CD8-positive, alpha-beta memory T cell (primary cell): ENCODE measurements at regions not wholly inside any gene's neighbourhood (a gene's known extent, or its start where the extent isn't known, plus 50 kb on each side); places are given as distances from the start of the nearest gene placed in this dataset.

Source experiments
- CTCF ChIA-PET: fragments of 350-600 bp; sonication (Branson Sonifier 250); formaldehyde crosslinking; loops from one replicate; lab custom pipeline; 2021; ENCODE audit warnings: antibody characterized with exemption; lab: Charles Lee
- POLR2A ChIA-PET: fragments of 350-600 bp; sonication (Branson Sonifier 250); formaldehyde crosslinking; loops from one replicate; lab custom pipeline; 2021; ENCODE audit warnings: antibody characterized with exemption; lab: Charles Lee
- DNase-seq, 5 donors: peaks; one replicate each; pipeline versions ENCODE4 v3.0.0 to v3.0.0-alpha.2; 2020 to 2022; ENCODE audit warnings: mixed read lengths in 1 of 5
- H3K27ac ChIP-seq: one replicate; pipeline ENCODE4 v1.7.0; 2013; ENCODE audit warnings: low read depth, mild to moderate bottlenecking, low read length, moderate library complexity
- H3K27me3 ChIP-seq: 2 replicates; pipeline ENCODE4 v1.7.0; 2013; ENCODE audit warnings: low read length, mild to moderate bottlenecking; ENCODE audit not compliant: insufficient read depth, poor library complexity, severe bottlenecking
- H3K36me3 ChIP-seq: 2 replicates; pipeline ENCODE4 v1.7.0; 2013; ENCODE audit warnings: mild to moderate bottlenecking, low read length, moderate library complexity; ENCODE audit not compliant: insufficient read depth
- H3K4me1 ChIP-seq: 2 replicates; pipeline ENCODE4 v1.7.0; 2013; ENCODE audit warnings: mild to moderate bottlenecking, low read length, moderate library complexity; ENCODE audit not compliant: insufficient read depth
- H3K4me3 ChIP-seq: 2 replicates; pipeline ENCODE4 v1.7.0; 2013; ENCODE audit warnings: mild to moderate bottlenecking, low read length
- H3K9me3 ChIP-seq: 2 replicates; pipeline ENCODE4 v1.7.0; 2013; ENCODE audit warnings: mild to moderate bottlenecking, low read length
- H3K27ac Mint-ChIP-seq, 8 donors: one replicate each; pipeline ENCODE4 v1.8.0; 2020 to 2021; ENCODE audit warnings: mixed read lengths in 8 of 8, mild to moderate bottlenecking in 6 of 8, inconsistent platforms in 3 of 8, moderate library complexity in 3 of 8
- H3K27me3 Mint-ChIP-seq, 2 donors: one replicate each; pipeline ENCODE4 v1.8.0; 2020 to 2021; ENCODE audit warnings: mixed read lengths in 2 of 2, mild to moderate bottlenecking in 1 of 2, moderate library complexity in 1 of 2
- H3K36me3 Mint-ChIP-seq, 3 donors: one replicate each; pipeline ENCODE4 v1.8.0; 2020 to 2021; ENCODE audit warnings: mixed read lengths in 3 of 3, inconsistent platforms in 1 of 3, mild to moderate bottlenecking in 1 of 3
- H3K4me1 Mint-ChIP-seq, 3 donors: one replicate each; pipeline ENCODE4 v1.8.0; 2020 to 2021; ENCODE audit warnings: mixed read lengths in 3 of 3, inconsistent platforms in 1 of 3, mild to moderate bottlenecking in 1 of 3
- H3K4me3 Mint-ChIP-seq, 7 donors: one replicate each; pipeline ENCODE4 v1.8.0; 2020 to 2021; ENCODE audit warnings: mixed read lengths in 7 of 7, mild to moderate bottlenecking in 6 of 7, moderate library complexity in 4 of 7, inconsistent platforms in 2 of 7
- H3K9me3 Mint-ChIP-seq, 5 donors: one replicate each; pipeline ENCODE4 v1.8.0; 2020 to 2022; ENCODE audit warnings: mixed read lengths in 5 of 5, mild to moderate bottlenecking in 3 of 5, moderate library complexity in 2 of 5, inconsistent platforms in 1 of 5

GRCh38 chr10:123287594-123288247 is 133.5 kb downstream of the BUB3 start:
- Mint-ChIP-seq H3K27me3 (peaks cover 0 to 2% of the 10 kb centered on the region in 2 donors), H3K4me1 (no peaks in the 10 kb centered on the region), H3K9me3 (peaks cover 0 to 11% (median 7%) of the 10 kb centered on the region in 5 donors), H3K4me3 (no peak overlapping the region), H3K27ac (no peak overlapping the region), H3K36me3 (peaks cover 8 to 35% (median 11%) of the 10 kb centered on the region in 3 donors)
- ChIA-PET POLR2A (no interaction called here), CTCF (no interaction called here)
- no peak for DNase-seq
- no peaks in the 10 kb centered on the region for H3K27me3 ChIP-seq
- no peak overlapping the region for H3K4me3 ChIP-seq
- no peak overlapping the region for H3K27ac ChIP-seq
- no peaks in the 10 kb centered on the region for H3K4me1 ChIP-seq
- H3K9me3 ChIP-seq = no peaks in the 10 kb centered on the region
- H3K36me3 ChIP-seq = no peaks in the 10 kb centered on the region

- Histone ChIP-seq H3K4me1 (no peaks in the 10 kb centered on the region), H3K36me3 (no peaks in the 10 kb centered on the region), H3K9me3 (no peaks in the 10 kb centered on the region), H3K4me3 (no peak overlapping the region), H3K27me3 (no peaks in the 10 kb centered on the region), H3K27ac (no peak overlapping the region)
- Mint-ChIP-seq H3K4me3 (no peak overlapping the region), H3K36me3 (peaks cover 7 to 35% (median 8%) of the 10 kb centered on the region in 3 donors), H3K27me3 (peaks cover 0 to 2% of the 10 kb centered on the region in 2 donors), H3K9me3 (peaks cover 0 to 11% (median 7%) of the 10 kb centered on the region in 5 donors), H3K4me1 (peaks cover 0 to 2% (median 0%) of the 10 kb centered on the region in 3 donors), H3K27ac (no peak overlapping the region)
- POLR2A ChIA-PET = no interaction called here
- DNase-seq = no peak
- CTCF ChIA-PET = no interaction called here
Measured at GRCh38 chr10:123289432-123289831, 135.2 kb downstream of the BUB3 start.

GRCh38 chr10:123294109-123294508 is 139.9 kb downstream of the BUB3 start:
- CTCF ChIA-PET = interaction anchor here (0.7 kb wide), 1 partner anchor 161 kb away, joined by 4 read pairs; no protein-coding TSS in a partner anchor
- no peak for DNase-seq

GRCh38 chr10:123294886-123295285 is 140.7 kb downstream of the BUB3 start:
- Histone ChIP-seq H3K4me1 (no peaks in the 10 kb centered on the region), H3K4me3 (no peak overlapping the region), H3K27ac (no peak overlapping the region), H3K27me3 (no peaks in the 10 kb centered on the region), H3K9me3 (no peaks in the 10 kb centered on the region), H3K36me3 (no peaks in the 10 kb centered on the region)
- ChIA-PET POLR2A (no interaction called here), CTCF (no interaction called here)
- Mint-ChIP-seq H3K9me3 (peaks cover 0 to 8% (median 6%) of the 10 kb centered on the region in 5 donors), H3K4me1 (peaks cover 0 to 2% (median 0%) of the 10 kb centered on the region in 3 donors), H3K36me3 (peaks cover 1 to 10% (median 2%) of the 10 kb centered on the region in 3 donors), H3K4me3 (no peak overlapping the region), H3K27ac (no peak overlapping the region), H3K27me3 (peaks cover 0 to 2% of the 10 kb centered on the region in 2 donors)
- no peak for DNase-seq

More at GRCh38 chr10:123294109-123294508, 139.9 kb downstream of the BUB3 start:
- no peak overlapping the region for H3K27ac ChIP-seq
- peaks cover 1 to 12% (median 2%) of the 10 kb centered on the region in 3 donors for H3K36me3 Mint-ChIP-seq
- no peaks in the 10 kb centered on the region for H3K9me3 ChIP-seq
- peaks cover 0 to 2% of the 10 kb centered on the region in 2 donors for H3K27me3 Mint-ChIP-seq
- no peaks in the 10 kb centered on the region for H3K4me1 ChIP-seq
- no peak overlapping the region for H3K4me3 ChIP-seq
- peaks cover 0 to 2% (median 0%) of the 10 kb centered on the region in 3 donors for H3K4me1 Mint-ChIP-seq
- no peak overlapping the region for H3K4me3 Mint-ChIP-seq
- POLR2A ChIA-PET = no interaction called here
- no peaks in the 10 kb centered on the region for H3K27me3 ChIP-seq
- H3K9me3 Mint-ChIP-seq = peaks cover 0 to 11% (median 7%) of the 10 kb centered on the region in 5 donors
- H3K27ac Mint-ChIP-seq = no peak overlapping the region
- no peaks in the 10 kb centered on the region for H3K36me3 ChIP-seq

GRCh38 chr10:123295644-123296043 is 141.4 kb downstream of the BUB3 start:
- Mint-ChIP-seq H3K27ac (no peak overlapping the region), H3K9me3 (peaks cover 0 to 5% (median 0%) of the 10 kb centered on the region in 5 donors), H3K4me1 (peaks cover 0 to 2% (median 0%) of the 10 kb centered on the region in 3 donors), H3K27me3 (peaks cover 0 to 2% of the 10 kb centered on the region in 2 donors), H3K4me3 (no peak overlapping the region), H3K36me3 (peaks cover 0 to 4% (median 0%) of the 10 kb centered on the region in 3 donors)
- DNase-seq = no peak
- H3K4me3 ChIP-seq = no peak overlapping the region
- no peaks in the 10 kb centered on the region for H3K9me3 ChIP-seq
- no peaks in the 10 kb centered on the region for H3K4me1 ChIP-seq
- CTCF ChIA-PET = no interaction called here
- no peaks in the 10 kb centered on the region for H3K27me3 ChIP-seq
- no peaks in the 10 kb centered on the region for H3K36me3 ChIP-seq
- no peak overlapping the region for H3K27ac ChIP-seq
- POLR2A ChIA-PET = no interaction called here

- peaks cover 0 to 2% of the 10 kb centered on the region in 2 donors for H3K27me3 Mint-ChIP-seq
- Histone ChIP-seq H3K4me3 (no peak overlapping the region), H3K4me1 (no peaks in the 10 kb centered on the region), H3K27me3 (no peaks in the 10 kb centered on the region), H3K9me3 (no peaks in the 10 kb centered on the region), H3K27ac (no peak overlapping the region), H3K36me3 (no peaks in the 10 kb centered on the region)
- no peak for DNase-seq
- H3K9me3 Mint-ChIP-seq = peaks cover 0 to 2% (median 0%) of the 10 kb centered on the region in 5 donors
- H3K36me3 Mint-ChIP-seq = peaks cover 0 to 8% (median 0%) of the 10 kb centered on the region in 3 donors
- no peak overlapping the region for H3K4me3 Mint-ChIP-seq
- ChIA-PET POLR2A (no interaction called here), CTCF (no interaction called here)
- H3K4me1 Mint-ChIP-seq = peaks cover 0 to 2% (median 0%) of the 10 kb centered on the region in 3 donors
- no peak overlapping the region for H3K27ac Mint-ChIP-seq
Measured at GRCh38 chr10:123297175-123297574, 143.0 kb downstream of the BUB3 start.

GRCh38 chr10:123298583-123298982 is 144.4 kb downstream of the BUB3 start:
- Histone ChIP-seq H3K9me3 (no peaks in the 10 kb centered on the region), H3K36me3 (no peaks in the 10 kb centered on the region), H3K27ac (no peak overlapping the region), H3K4me1 (no peaks in the 10 kb centered on the region), H3K4me3 (no peak overlapping the region), H3K27me3 (no peaks in the 10 kb centered on the region)
- peaks cover 0 to 4% of the 10 kb centered on the region in 2 donors for H3K27me3 Mint-ChIP-seq
- peaks cover 0 to 2% (median 0%) of the 10 kb centered on the region in 3 donors for H3K4me1 Mint-ChIP-seq
- H3K36me3 Mint-ChIP-seq = peaks cover 0 to 13% (median 3%) of the 10 kb centered on the region in 3 donors
- H3K4me3 Mint-ChIP-seq = no peak overlapping the region
- CTCF ChIA-PET = interaction anchor here (1.0 kb wide), 1 partner anchor 22 kb away, joined by 3 read pairs; no protein-coding TSS in a partner anchor
- POLR2A ChIA-PET = no interaction called here
- DNase-seq = no peak
- no peak overlapping the region for H3K27ac Mint-ChIP-seq
- peaks cover 0 to 2% (median 0%) of the 10 kb centered on the region in 5 donors for H3K9me3 Mint-ChIP-seq

GRCh38 chr10:123299598-123299997 is 145.4 kb downstream of the BUB3 start:
- Mint-ChIP-seq H3K36me3 (peaks cover 0 to 11% (median 3%) of the 10 kb centered on the region in 3 donors), H3K4me1 (no peaks in the 10 kb centered on the region), H3K27ac (no peak overlapping the region), H3K4me3 (no peak overlapping the region), H3K9me3 (peaks cover 0 to 2% (median 0%) of the 10 kb centered on the region in 5 donors), H3K27me3 (peaks cover 0 to 4% of the 10 kb centered on the region in 2 donors)
- no peak for DNase-seq
- H3K4me1 ChIP-seq = no peaks in the 10 kb centered on the region
- POLR2A ChIA-PET = no interaction called here
- H3K4me3 ChIP-seq = no peak overlapping the region
- CTCF ChIA-PET = no interaction called here
- H3K27me3 ChIP-seq = no peaks in the 10 kb centered on the region
- no peak overlapping the region for H3K27ac ChIP-seq
- H3K36me3 ChIP-seq = no peaks in the 10 kb centered on the region
- H3K9me3 ChIP-seq = no peaks in the 10 kb centered on the region
